Caco-2 (cell line): ENCODE measurements at regions not wholly inside any gene's neighbourhood (a gene's known extent, or its start where the extent isn't known, plus 50 kb on each side); places are given as distances from the start of the nearest gene placed in this dataset.

Experiments
- BruUV-seq: library from RNA; stranded (reverse); fragments of 400-500 nt; replicated peaks from 2 replicates; lab custom pipeline; 2021; lab: Mats Ljungman, UMichigan
- CTCF ChIA-PET: fragments of 300-600 bp; sonication (Branson Sonifier 250); formaldehyde crosslinking; loops from one replicate; lab custom pipeline; 2022; ENCODE audit warnings: antibody characterized with exemption; lab: Charles Lee
- POLR2A ChIA-PET: fragments of 300-600 bp; sonication (Branson Sonifier 250); formaldehyde crosslinking; loops from one replicate; lab custom pipeline; 2022; ENCODE audit warnings: antibody characterized with exemption; lab: Charles Lee
- DNase-seq, 2 experiments: peaks; one replicate each; pipeline versions ENCODE4 v3.0.0 to v3.0.0-alpha.2; 2020 to 2022
- H3K27me3 ChIP-seq: replicated peaks from 2 replicates; pipeline ENCODE4 v1.6.0; 2011; ENCODE audit warnings: low read length; ENCODE audit not compliant: control insufficient read depth, insufficient read depth
- H3K36me3 ChIP-seq: 2 replicates; pipeline ENCODE4 v1.5.1; 2011; ENCODE audit warnings: low read length; ENCODE audit not compliant: control insufficient read depth, insufficient read depth
- H3K4me1 ChIP-seq: fragments of 250-450 bp; sonication (Bioruptor Pico); 2 replicates; pipeline ENCODE4 v1.5.1; 2020; ENCODE audit warnings: mild to moderate bottlenecking
- H3K4me3 ChIP-seq: 2 replicates; pipeline ENCODE4 v1.5.1; 2011; ENCODE audit warnings: low read depth, mild to moderate bottlenecking, control low read depth, low read length
- H3K9me3 ChIP-seq: fragments of 250-450 bp; sonication (Bioruptor Pico); 2 replicates; pipeline ENCODE4 v1.5.1; 2020; ENCODE audit warnings: mild to moderate bottlenecking, moderate library complexity
- H3K27ac Mint-ChIP-seq: one replicate; pipeline ENCODE4 v1.8.0; 2022; ENCODE audit warnings: mixed read lengths; ENCODE audit not compliant: unreplicated experiment
- H3K27me3 Mint-ChIP-seq: one replicate; pipeline ENCODE4 v1.8.0; 2022; ENCODE audit warnings: mixed read lengths; ENCODE audit not compliant: insufficient read depth, unreplicated experiment
- H3K36me3 Mint-ChIP-seq: one replicate; pipeline ENCODE4 v1.8.0; 2022; ENCODE audit warnings: mild to moderate bottlenecking, mixed read lengths; ENCODE audit not compliant: insufficient read depth, unreplicated experiment
- H3K4me1 Mint-ChIP-seq: one replicate; pipeline ENCODE4 v1.8.0; 2022; ENCODE audit warnings: low read depth, mixed read lengths; ENCODE audit not compliant: unreplicated experiment
- H3K4me3 Mint-ChIP-seq: one replicate; pipeline ENCODE4 v1.8.0; 2022; ENCODE audit warnings: mild to moderate bottlenecking, moderate library complexity, mixed read lengths; ENCODE audit not compliant: unreplicated experiment
- H3K9me3 Mint-ChIP-seq: one replicate; pipeline ENCODE4 v1.8.0; 2022; ENCODE audit warnings: mixed read lengths; ENCODE audit not compliant: unreplicated experiment
- CTCF ChIP-seq, 2 experiments: fragments of 200-600 bp in 1 of 2; IDR thresholded peaks; 1 replicate in 1 of 2; 2 replicates in 1 of 2; pipeline versions ENCODE4 v1.5.1 to v1.8.0; 2011 to 2022; ENCODE audit warnings: antibody characterized with exemption in 1 of 2, control low read depth in 1 of 2, inconsistent platforms in 1 of 2, low read depth in 1 of 2, low read length in 1 of 2, mild to moderate bottlenecking in 1 of 2, moderate library complexity in 1 of 2; ENCODE audit not compliant: insufficient read depth in 1 of 2, severe bottlenecking in 1 of 2, unreplicated experiment in 1 of 2
- intact Hi-C: fragments of 100-400 bp; cut with micrococcal nuclease; formaldehyde crosslinking; loops from one replicate; pipeline ENCODE4 v1.10.0; 2022; ENCODE audit not compliant: unreplicated experiment

- H3K4me1 Mint-ChIP-seq = no peaks in the 10 kb centered on the region
- H3K36me3 Mint-ChIP-seq = no peaks in the 10 kb centered on the region
- no peak for TF ChIP-seq CTCF (IDR thresholded peaks at IDR 0.05; ENCODE audit: insufficient read depth in 1 of 2, low read depth in 1 of 2, low read length in 1 of 2, severe bottlenecking in 1 of 2, unreplicated experiment in 1 of 2)
- no peak overlapping the region for H3K4me3 Mint-ChIP-seq
- Histone ChIP-seq H3K4me3 (no peak overlapping the region), H3K9me3 (no peaks in the 10 kb centered on the region), H3K36me3 (no peaks in the 10 kb centered on the region), H3K4me1 (no peaks in the 10 kb centered on the region), H3K27me3 (no peaks in the 10 kb centered on the region; the same call in 1 of the 2 replicates)
- no peak overlapping the region for H3K27ac Mint-ChIP-seq
- peaks cover 10% of the 10 kb centered on the region for H3K27me3 Mint-ChIP-seq
- no peak for DNase-seq
- ChIA-PET CTCF (interaction anchor here (0.6 kb wide), 1 partner anchor 12 kb away, joined by 3 read pairs; no protein-coding TSS in a partner anchor), POLR2A (no interaction called here)
- no TSS peak for BruUV-seq
- intact Hi-C loops = no loop called here
- no peaks in the 10 kb centered on the region for H3K9me3 Mint-ChIP-seq
These were observed 50.1 kb upstream of the N4BP3 start for GRCh38 chr5:178063277-178063676.

DNA sequence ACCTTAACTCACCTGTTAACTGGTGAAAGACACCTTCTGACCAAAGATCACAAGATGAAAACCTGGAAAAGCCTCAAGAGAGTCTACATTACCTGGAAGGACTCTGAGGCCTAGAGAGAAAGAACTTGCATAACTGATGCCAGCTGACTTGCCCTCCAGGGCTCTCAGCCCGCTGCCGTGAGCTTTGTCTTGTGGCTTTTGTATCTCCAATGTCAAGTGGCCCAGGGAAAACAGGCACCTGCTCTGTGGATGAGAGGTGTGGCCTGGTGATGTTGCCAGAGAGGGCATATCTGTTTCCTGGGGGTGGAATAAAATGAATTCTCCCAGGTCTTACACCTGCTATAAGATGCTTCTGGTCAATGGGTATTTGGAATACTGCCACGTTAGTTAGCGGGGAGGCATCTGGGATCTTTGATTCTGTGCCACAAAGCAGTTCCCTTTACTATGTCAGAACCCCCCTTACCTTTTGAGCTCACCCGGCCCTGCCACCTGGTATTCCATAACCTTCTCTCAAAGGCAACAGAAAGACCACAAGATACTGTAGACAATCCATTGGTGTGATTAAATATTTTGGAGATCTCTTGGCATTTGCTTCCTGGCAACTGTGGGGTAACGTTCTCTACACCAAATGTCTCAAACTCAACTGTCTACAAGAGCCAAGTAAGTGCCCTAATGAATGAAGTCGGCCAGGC is 54.9 kb upstream of the N4BP3 start:
- no peak overlapping the region for H3K4me3 Mint-ChIP-seq
- BruUV-seq = no TSS peak
- no peaks in the 10 kb centered on the region for H3K36me3 Mint-ChIP-seq
- DNase-seq = no peak
- ChIA-PET POLR2A (no interaction called here), CTCF (no interaction called here)
- H3K27ac Mint-ChIP-seq = no peak overlapping the region
- intact Hi-C loops = no loop called here
- H3K27me3 Mint-ChIP-seq = peaks cover 12% of the 10 kb centered on the region
- H3K9me3 Mint-ChIP-seq = no peaks in the 10 kb centered on the region
- Histone ChIP-seq H3K4me3 (no peak overlapping the region), H3K36me3 (no peaks in the 10 kb centered on the region), H3K4me1 (no peaks in the 10 kb centered on the region), H3K27me3 (no peaks in the 10 kb centered on the region), H3K9me3 (no peaks in the 10 kb centered on the region)
- no peak for TF ChIP-seq CTCF (IDR thresholded peaks at IDR 0.05; ENCODE audit: insufficient read depth in 1 of 2, low read depth in 1 of 2, low read length in 1 of 2, severe bottlenecking in 1 of 2, unreplicated experiment in 1 of 2)
- no peaks in the 10 kb centered on the region for H3K4me1 Mint-ChIP-seq

- Mint-ChIP-seq H3K4me3 (no peak overlapping the region), H3K27me3 (peaks cover 11% of the 10 kb centered on the region), H3K27ac (no peak overlapping the region), H3K9me3 (no peaks in the 10 kb centered on the region), H3K36me3 (no peaks in the 10 kb centered on the region), H3K4me1 (no peaks in the 10 kb centered on the region)
- Histone ChIP-seq H3K4me3 (no peak overlapping the region), H3K9me3 (no peaks in the 10 kb centered on the region), H3K36me3 (no peaks in the 10 kb centered on the region), H3K27me3 (no peaks in the 10 kb centered on the region), H3K4me1 (no peaks in the 10 kb centered on the region)
- no peak for TF ChIP-seq CTCF (IDR thresholded peaks at IDR 0.05; ENCODE audit: insufficient read depth in 1 of 2, low read depth in 1 of 2, low read length in 1 of 2, severe bottlenecking in 1 of 2, unreplicated experiment in 1 of 2)
- no TSS peak for BruUV-seq
- ChIA-PET POLR2A (no interaction called here), CTCF (no interaction called here)
- no peak for DNase-seq
- intact Hi-C loops = no loop called here
These were observed 55.5 kb upstream of the N4BP3 start for GRCh38 chr5:178057839-178058238.
